Esophagus squamous epithelium (tissue), 4 donors: ENCODE measurements at regions not wholly inside any gene's neighbourhood (a gene's known extent, or its start where the extent isn't known, plus 50 kb on each side); places are given as distances from the start of the nearest gene placed in this dataset.

ENCODE experiments used
- POLR2A ChIP-seq, 4 donors: fragments of 450-650 bp; IDR thresholded peaks; one replicate each; pipeline ENCODE4 v1.6.1; 2017; ENCODE audit warnings: antibody characterized with exemption in 4 of 4, mild to moderate bottlenecking in 4 of 4, moderate library complexity in 3 of 4
- TF ChIP-seq, protein P1 (sequence below), 6 experiments: fragments of 450-650 bp in 4 of 6; fragments of 200-600 bp in 2 of 6; sonication (generic) in 2 of 6; IDR thresholded peaks; one replicate each; pipeline ENCODE4 v1.5.1; 2016 to 2019; ENCODE audit warnings: antibody characterized with exemption in 6 of 6, mild to moderate bottlenecking in 4 of 6, moderate library complexity in 4 of 6

DNA sequence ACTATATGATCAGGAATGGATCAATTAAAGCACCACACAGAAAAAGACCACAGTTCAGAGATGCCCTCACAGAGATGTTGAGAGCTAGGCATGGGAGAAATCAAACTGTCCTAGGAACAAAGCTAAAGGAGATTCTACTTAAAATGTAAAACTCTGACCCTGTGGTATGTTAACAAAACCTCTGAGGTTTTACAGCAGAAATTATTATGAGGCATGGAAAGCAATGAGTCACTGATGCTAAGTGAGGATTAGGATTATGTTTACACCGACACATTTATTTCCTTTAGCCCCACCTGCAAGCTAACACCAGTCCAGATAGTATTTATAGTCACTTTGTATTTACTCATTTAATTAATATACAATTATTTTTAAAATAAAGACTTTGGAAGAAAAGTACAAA, 1242.2 kb downstream of the OTOL1 start:
- TF ChIP-seq, protein P1, sequence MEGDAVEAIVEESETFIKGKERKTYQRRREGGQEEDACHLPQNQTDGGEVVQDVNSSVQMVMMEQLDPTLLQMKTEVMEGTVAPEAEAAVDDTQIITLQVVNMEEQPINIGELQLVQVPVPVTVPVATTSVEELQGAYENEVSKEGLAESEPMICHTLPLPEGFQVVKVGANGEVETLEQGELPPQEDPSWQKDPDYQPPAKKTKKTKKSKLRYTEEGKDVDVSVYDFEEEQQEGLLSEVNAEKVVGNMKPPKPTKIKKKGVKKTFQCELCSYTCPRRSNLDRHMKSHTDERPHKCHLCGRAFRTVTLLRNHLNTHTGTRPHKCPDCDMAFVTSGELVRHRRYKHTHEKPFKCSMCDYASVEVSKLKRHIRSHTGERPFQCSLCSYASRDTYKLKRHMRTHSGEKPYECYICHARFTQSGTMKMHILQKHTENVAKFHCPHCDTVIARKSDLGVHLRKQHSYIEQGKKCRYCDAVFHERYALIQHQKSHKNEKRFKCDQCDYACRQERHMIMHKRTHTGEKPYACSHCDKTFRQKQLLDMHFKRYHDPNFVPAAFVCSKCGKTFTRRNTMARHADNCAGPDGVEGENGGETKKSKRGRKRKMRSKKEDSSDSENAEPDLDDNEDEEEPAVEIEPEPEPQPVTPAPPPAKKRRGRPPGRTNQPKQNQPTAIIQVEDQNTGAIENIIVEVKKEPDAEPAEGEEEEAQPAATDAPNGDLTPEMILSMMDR (IDR thresholded peaks at IDR 0.05): no peak
- TF ChIP-seq POLR2A (IDR thresholded peaks at IDR 0.05): no peak
